Psoas muscle (tissue), 7 donors: ENCODE measurements at regions not wholly inside any gene's neighbourhood (a gene's known extent, or its start where the extent isn't known, plus 50 kb on each side); places are given as distances from the start of the nearest gene placed in this dataset.

Experiments used
- ATAC-seq, 4 donors: fragments of 200-7000 bp; cut with Tn5 transposase; one replicate each; pipeline ENCODE4 v1.9.1; 2020; ENCODE audit warnings: moderate library complexity in 3 of 4, mild to moderate bottlenecking in 2 of 4
- DNase-seq, 2 donors: peaks; one replicate each; pipeline ENCODE4 v3.0.0-alpha.2; 2020
- H3K27ac ChIP-seq: fragments of 200-600 bp; one replicate; pipeline ENCODE4 v1.8.0; 2022
- H3K27me3 ChIP-seq, 3 donors: fragments of 200-600 bp in 1 of 3; one replicate each; pipeline versions ENCODE4 v1.6.1 to v1.8.0; 2013 to 2022; ENCODE audit warnings: low read length in 2 of 3, mild to moderate bottlenecking in 2 of 3, moderate library complexity in 1 of 3; ENCODE audit not compliant: insufficient read depth in 3 of 3
- H3K36me3 ChIP-seq, 2 donors: fragments of 200-600 bp in 1 of 2; one replicate each; pipeline versions ENCODE4 v1.6.1 to v1.8.0; 2013 to 2022; ENCODE audit warnings: low read depth in 1 of 2, mild to moderate bottlenecking in 1 of 2, moderate library complexity in 1 of 2; ENCODE audit not compliant: insufficient read depth in 1 of 2
- H3K4me1 ChIP-seq: fragments of 200-600 bp; one replicate; pipeline ENCODE4 v1.8.0; 2022
- H3K4me3 ChIP-seq: fragments of 200-600 bp; one replicate; pipeline ENCODE4 v1.8.0; 2022; ENCODE audit warnings: mild to moderate bottlenecking
- H3K9me3 ChIP-seq: fragments of 200-600 bp; one replicate; pipeline ENCODE4 v1.8.0; 2022
- CTCF ChIP-seq: fragments of 200-600 bp; IDR thresholded peaks from one replicate; pipeline ENCODE4 v1.8.0; 2022; ENCODE audit warnings: antibody characterized with exemption
- WGBS, 3 donors: extraction: QIAGEN DNeasy Blood & Tissue Kit; methylation state at CpG; one replicate each; pipeline versions ENCODE4 v1.1.6 to v1.1.7; 2013; 5-methylcytosine and 5-hydroxymethylcytosine counted together
- intact Hi-C, 2 donors: fragments of 100-400 bp; cut with DNase I; formaldehyde crosslinking; loops; one replicate each; pipeline versions ENCODE4 v1.11.0 to v1.14.2; 2022
- donor health status: healthy with polysubstance abuse.
- donor health status: DM: no; HTN: no; CAD: no; lungs with moderate emphysema.
- donor health status: Bipolar disorder and iron deficiency.
- donor health status: healthy.
- donor health status: DM: yes; HTN: yes; CAD: no.
- donor health status: DM: no; HTN: no; CAD: no.
- donor health status: DM: yes; HTN: yes; CAD: no.

GRCh38 chr1:102733491-102734236 lies 374.7 kb downstream of the COL11A1 start:
- 77 to 88% (median 87%) methylated on average over 3 of the region's 3 CpGs for WGBS, 3 donors
- Histone ChIP-seq H3K27ac (no peak overlapping the region), H3K27me3 (no peaks in the 10 kb centered on the region), H3K4me3 (no peak overlapping the region), H3K4me1 (no peaks in the 10 kb centered on the region), H3K36me3 (no peaks in the 10 kb centered on the region), H3K9me3 (no peaks in the 10 kb centered on the region)
- intact Hi-C loops, result no loop called here
- ATAC-seq (no peak), DNase-seq (no peak)
- no peak for TF ChIP-seq CTCF

GRCh38 chr1:102732927-102733326 lies 375.4 kb downstream of the COL11A1 start:
- intact Hi-C loops, result no loop called here
- H3K36me3 ChIP-seq, result no peaks in the 10 kb centered on the region
- no peak overlapping the region for H3K27ac ChIP-seq
- ATAC-seq (no peak), DNase-seq (no peak)
- H3K9me3 ChIP-seq, result no peaks in the 10 kb centered on the region
- H3K27me3 ChIP-seq, result no peaks in the 10 kb centered on the region
- no peak for TF ChIP-seq CTCF
- no peak overlapping the region for H3K4me3 ChIP-seq
- H3K4me1 ChIP-seq, result no peaks in the 10 kb centered on the region
- WGBS, 3 donors, result 60 to 82% (median 68%) methylated on average over 1 of the region's 1 CpG

- DNase-seq (no peak), ATAC-seq (no peak)
- 89 to 97% (median 90%) methylated on average over 1 of the region's 1 CpG for WGBS, 3 donors
- Histone ChIP-seq H3K9me3 (no peaks in the 10 kb centered on the region), H3K36me3 (no peaks in the 10 kb centered on the region), H3K4me1 (no peaks in the 10 kb centered on the region), H3K4me3 (no peak overlapping the region), H3K27ac (no peak overlapping the region), H3K27me3 (no peaks in the 10 kb centered on the region)
- intact Hi-C loops, result no loop called here
- no peak for TF ChIP-seq CTCF
Observed at GRCh38 chr1:102726417-102726816, 381.9 kb downstream of the COL11A1 start.

- Histone ChIP-seq H3K27ac (no peak overlapping the region), H3K9me3 (no peaks in the 10 kb centered on the region), H3K36me3 (no peaks in the 10 kb centered on the region), H3K27me3 (no peaks in the 10 kb centered on the region), H3K4me1 (no peaks in the 10 kb centered on the region), H3K4me3 (no peak overlapping the region)
- no peak for ATAC-seq
- DNase-seq, result no peak
- TF ChIP-seq CTCF, result no peak
- intact Hi-C loops, result no loop called here
- 78 to 93% (median 91%) methylated on average over 1 of the region's 1 CpG for WGBS, 3 donors
Observed at GRCh38 chr1:102724741-102725140, 383.6 kb downstream of the COL11A1 start.

- DNase-seq (no peak), ATAC-seq (no peak)
- no peak overlapping the region for H3K27ac ChIP-seq
- H3K4me3 ChIP-seq, result no peak overlapping the region
- no peak for TF ChIP-seq CTCF
- intact Hi-C loops, result no loop called here
- H3K36me3 ChIP-seq, result no peaks in the 10 kb centered on the region
- 71 to 77% (median 72%) methylated on average over 4 of the region's 4 CpGs for WGBS, 3 donors
- H3K4me1 ChIP-seq, result no peaks in the 10 kb centered on the region
- no peaks in the 10 kb centered on the region for H3K27me3 ChIP-seq
- H3K9me3 ChIP-seq, result no peaks in the 10 kb centered on the region
Observed at GRCh38 chr1:102715150-102715549, 393.2 kb downstream of the COL11A1 start.
